H1 (cell line): ENCODE measurements at regions not wholly inside any gene's neighbourhood (a gene's known extent, or its start where the extent isn't known, plus 50 kb on each side); places are given as distances from the start of the nearest gene placed in this dataset.

ENCODE experiments used
- JUN ChIP-seq: IDR thresholded peaks from 2 replicates; pipeline ENCODE4 v1.6.1; 2011; ENCODE audit warnings: low read depth, mild to moderate bottlenecking, improper control_type of control experiment, low read length
- NRF1 ChIP-seq: IDR thresholded peaks from 2 replicates; pipeline ENCODE4 v1.6.1; 2011; ENCODE audit warnings: mild to moderate bottlenecking, low read depth, low read length, improper control_type of control experiment
- POLR2A ChIP-seq, 2 experiments: IDR thresholded peaks; 1 replicate in 1 of 2; 2 replicates in 1 of 2; pipeline ENCODE4 v1.6.1; 2011; ENCODE audit warnings: low read depth in 2 of 2, low read length in 2 of 2, mild to moderate bottlenecking in 2 of 2; ENCODE audit errors: control extremely low read depth in 1 of 2
- POLR2AphosphoS5 ChIP-seq: IDR thresholded peaks from 2 replicates; pipeline ENCODE4 v1.6.1; 2011; ENCODE audit warnings: low read depth, low read length
- SIN3A ChIP-seq, 2 experiments: IDR thresholded peaks in 1 of 2; conservative IDR thresholded peaks in 1 of 2; 2 replicates each; pipeline ENCODE4 v1.6.1; 2011 to 2012; ENCODE audit warnings: low read length in 2 of 2, improper control_type of control experiment in 1 of 2, low read depth in 1 of 2, mild to moderate bottlenecking in 1 of 2
- SIRT6 ChIP-seq: IDR thresholded peaks from one replicate; pipeline ENCODE4 v1.7.1; 2012; ENCODE audit warnings: low read length, inconsistent platforms
- TAF1 ChIP-seq: IDR thresholded peaks from 2 replicates; pipeline ENCODE4 v1.6.1; 2011; ENCODE audit warnings: mild to moderate bottlenecking, low read depth, low read length
- YY1 ChIP-seq: IDR thresholded peaks from 2 replicates; pipeline ENCODE4 v1.6.1; 2011; ENCODE audit warnings: low read depth, mild to moderate bottlenecking, low read length
- TF ChIP-seq, protein P1 (sequence below): fragments of 300-600 bp; sonication (generic); IDR thresholded peaks from 2 replicates; pipeline ENCODE4 v1.7.1; 2012; ENCODE audit warnings: low read length, moderate library complexity, mild to moderate bottlenecking, inconsistent platforms; ENCODE audit not compliant: insufficient replicate concordance
- TF ChIP-seq, protein P2 (sequence below): IDR thresholded peaks from 2 replicates; pipeline ENCODE4 v1.6.1; 2011; ENCODE audit warnings: low read depth, mild to moderate bottlenecking, low read length; ENCODE audit not compliant: insufficient read depth
- TF ChIP-seq, protein P3 (sequence below): IDR thresholded peaks from 2 replicates; pipeline ENCODE4 v1.6.1; 2012; ENCODE audit warnings: low read length, inconsistent platforms

GRCh38 chr2:107398683-107399082 lies 428.0 kb upstream of the RGPD4 start (continued):
- TF ChIP-seq, protein P1, sequence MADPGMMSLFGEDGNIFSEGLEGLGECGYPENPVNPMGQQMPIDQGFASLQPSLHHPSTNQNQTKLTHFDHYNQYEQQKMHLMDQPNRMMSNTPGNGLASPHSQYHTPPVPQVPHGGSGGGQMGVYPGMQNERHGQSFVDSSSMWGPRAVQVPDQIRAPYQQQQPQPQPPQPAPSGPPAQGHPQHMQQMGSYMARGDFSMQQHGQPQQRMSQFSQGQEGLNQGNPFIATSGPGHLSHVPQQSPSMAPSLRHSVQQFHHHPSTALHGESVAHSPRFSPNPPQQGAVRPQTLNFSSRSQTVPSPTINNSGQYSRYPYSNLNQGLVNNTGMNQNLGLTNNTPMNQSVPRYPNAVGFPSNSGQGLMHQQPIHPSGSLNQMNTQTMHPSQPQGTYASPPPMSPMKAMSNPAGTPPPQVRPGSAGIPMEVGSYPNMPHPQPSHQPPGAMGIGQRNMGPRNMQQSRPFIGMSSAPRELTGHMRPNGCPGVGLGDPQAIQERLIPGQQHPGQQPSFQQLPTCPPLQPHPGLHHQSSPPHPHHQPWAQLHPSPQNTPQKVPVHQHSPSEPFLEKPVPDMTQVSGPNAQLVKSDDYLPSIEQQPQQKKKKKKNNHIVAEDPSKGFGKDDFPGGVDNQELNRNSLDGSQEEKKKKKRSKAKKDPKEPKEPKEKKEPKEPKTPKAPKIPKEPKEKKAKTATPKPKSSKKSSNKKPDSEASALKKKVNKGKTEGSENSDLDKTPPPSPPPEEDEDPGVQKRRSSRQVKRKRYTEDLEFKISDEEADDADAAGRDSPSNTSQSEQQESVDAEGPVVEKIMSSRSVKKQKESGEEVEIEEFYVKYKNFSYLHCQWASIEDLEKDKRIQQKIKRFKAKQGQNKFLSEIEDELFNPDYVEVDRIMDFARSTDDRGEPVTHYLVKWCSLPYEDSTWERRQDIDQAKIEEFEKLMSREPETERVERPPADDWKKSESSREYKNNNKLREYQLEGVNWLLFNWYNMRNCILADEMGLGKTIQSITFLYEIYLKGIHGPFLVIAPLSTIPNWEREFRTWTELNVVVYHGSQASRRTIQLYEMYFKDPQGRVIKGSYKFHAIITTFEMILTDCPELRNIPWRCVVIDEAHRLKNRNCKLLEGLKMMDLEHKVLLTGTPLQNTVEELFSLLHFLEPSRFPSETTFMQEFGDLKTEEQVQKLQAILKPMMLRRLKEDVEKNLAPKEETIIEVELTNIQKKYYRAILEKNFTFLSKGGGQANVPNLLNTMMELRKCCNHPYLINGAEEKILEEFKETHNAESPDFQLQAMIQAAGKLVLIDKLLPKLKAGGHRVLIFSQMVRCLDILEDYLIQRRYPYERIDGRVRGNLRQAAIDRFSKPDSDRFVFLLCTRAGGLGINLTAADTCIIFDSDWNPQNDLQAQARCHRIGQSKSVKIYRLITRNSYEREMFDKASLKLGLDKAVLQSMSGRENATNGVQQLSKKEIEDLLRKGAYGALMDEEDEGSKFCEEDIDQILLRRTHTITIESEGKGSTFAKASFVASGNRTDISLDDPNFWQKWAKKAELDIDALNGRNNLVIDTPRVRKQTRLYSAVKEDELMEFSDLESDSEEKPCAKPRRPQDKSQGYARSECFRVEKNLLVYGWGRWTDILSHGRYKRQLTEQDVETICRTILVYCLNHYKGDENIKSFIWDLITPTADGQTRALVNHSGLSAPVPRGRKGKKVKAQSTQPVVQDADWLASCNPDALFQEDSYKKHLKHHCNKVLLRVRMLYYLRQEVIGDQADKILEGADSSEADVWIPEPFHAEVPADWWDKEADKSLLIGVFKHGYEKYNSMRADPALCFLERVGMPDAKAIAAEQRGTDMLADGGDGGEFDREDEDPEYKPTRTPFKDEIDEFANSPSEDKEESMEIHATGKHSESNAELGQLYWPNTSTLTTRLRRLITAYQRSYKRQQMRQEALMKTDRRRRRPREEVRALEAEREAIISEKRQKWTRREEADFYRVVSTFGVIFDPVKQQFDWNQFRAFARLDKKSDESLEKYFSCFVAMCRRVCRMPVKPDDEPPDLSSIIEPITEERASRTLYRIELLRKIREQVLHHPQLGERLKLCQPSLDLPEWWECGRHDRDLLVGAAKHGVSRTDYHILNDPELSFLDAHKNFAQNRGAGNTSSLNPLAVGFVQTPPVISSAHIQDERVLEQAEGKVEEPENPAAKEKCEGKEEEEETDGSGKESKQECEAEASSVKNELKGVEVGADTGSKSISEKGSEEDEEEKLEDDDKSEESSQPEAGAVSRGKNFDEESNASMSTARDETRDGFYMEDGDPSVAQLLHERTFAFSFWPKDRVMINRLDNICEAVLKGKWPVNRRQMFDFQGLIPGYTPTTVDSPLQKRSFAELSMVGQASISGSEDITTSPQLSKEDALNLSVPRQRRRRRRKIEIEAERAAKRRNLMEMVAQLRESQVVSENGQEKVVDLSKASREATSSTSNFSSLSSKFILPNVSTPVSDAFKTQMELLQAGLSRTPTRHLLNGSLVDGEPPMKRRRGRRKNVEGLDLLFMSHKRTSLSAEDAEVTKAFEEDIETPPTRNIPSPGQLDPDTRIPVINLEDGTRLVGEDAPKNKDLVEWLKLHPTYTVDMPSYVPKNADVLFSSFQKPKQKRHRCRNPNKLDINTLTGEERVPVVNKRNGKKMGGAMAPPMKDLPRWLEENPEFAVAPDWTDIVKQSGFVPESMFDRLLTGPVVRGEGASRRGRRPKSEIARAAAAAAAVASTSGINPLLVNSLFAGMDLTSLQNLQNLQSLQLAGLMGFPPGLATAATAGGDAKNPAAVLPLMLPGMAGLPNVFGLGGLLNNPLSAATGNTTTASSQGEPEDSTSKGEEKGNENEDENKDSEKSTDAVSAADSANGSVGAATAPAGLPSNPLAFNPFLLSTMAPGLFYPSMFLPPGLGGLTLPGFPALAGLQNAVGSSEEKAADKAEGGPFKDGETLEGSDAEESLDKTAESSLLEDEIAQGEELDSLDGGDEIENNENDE: no peak
- TF ChIP-seq, protein P2, sequence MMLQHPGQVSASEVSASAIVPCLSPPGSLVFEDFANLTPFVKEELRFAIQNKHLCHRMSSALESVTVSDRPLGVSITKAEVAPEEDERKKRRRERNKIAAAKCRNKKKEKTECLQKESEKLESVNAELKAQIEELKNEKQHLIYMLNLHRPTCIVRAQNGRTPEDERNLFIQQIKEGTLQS: no peak
- TF ChIP-seq SIN3A (conservative IDR thresholded peaks at IDR 0.05 in 1 of 2, IDR thresholded peaks at IDR 0.05 in 1 of 2; ENCODE audit: low read depth in 1 of 2, low read length in 2 of 2): no peak
- no peak for TF ChIP-seq POLR2A (IDR thresholded peaks at IDR 0.05; ENCODE audit: control extremely low read depth in 1 of 2, low read depth in 2 of 2, low read length in 2 of 2)
- no peak for TF ChIP-seq POLR2AphosphoS5
- TF ChIP-seq, protein P3, sequence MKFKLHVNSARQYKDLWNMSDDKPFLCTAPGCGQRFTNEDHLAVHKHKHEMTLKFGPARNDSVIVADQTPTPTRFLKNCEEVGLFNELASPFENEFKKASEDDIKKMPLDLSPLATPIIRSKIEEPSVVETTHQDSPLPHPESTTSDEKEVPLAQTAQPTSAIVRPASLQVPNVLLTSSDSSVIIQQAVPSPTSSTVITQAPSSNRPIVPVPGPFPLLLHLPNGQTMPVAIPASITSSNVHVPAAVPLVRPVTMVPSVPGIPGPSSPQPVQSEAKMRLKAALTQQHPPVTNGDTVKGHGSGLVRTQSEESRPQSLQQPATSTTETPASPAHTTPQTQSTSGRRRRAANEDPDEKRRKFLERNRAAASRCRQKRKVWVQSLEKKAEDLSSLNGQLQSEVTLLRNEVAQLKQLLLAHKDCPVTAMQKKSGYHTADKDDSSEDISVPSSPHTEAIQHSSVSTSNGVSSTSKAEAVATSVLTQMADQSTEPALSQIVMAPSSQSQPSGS: no peak
- no peak for TF ChIP-seq JUN
- no peak for TF ChIP-seq NRF1
- no peak for TF ChIP-seq SIRT6
- no peak for TF ChIP-seq YY1
- TF ChIP-seq TAF1: no peak
